Left lobe of liver (tissue), 2 donors: ENCODE measurements at regions not wholly inside any gene's neighbourhood (a gene's known extent, or its start where the extent isn't known, plus 50 kb on each side); places are given as distances from the start of the nearest gene placed in this dataset.

Experiments
- ATAC-seq: fragments of 200-7000 bp; cut with Tn5 transposase; one replicate; pipeline ENCODE4 v1.9.1; 2020; ENCODE audit warnings: mild to moderate bottlenecking, moderate library complexity
- DNase-seq: peaks from one replicate; pipeline ENCODE4 v3.0.0-alpha.2; 2020; ENCODE audit warnings: low spot score
- donor health status: DM: no; HTN: no; CAD: no; lungs with moderate emphysema.
- donor health status: DM: no; HTN: yes; CAD: no.

- DNase-seq = no peak
- no peak for ATAC-seq
Measured at GRCh38 chr6:98669371-98669770, 165.0 kb upstream of the POU3F2 start.

DNA sequence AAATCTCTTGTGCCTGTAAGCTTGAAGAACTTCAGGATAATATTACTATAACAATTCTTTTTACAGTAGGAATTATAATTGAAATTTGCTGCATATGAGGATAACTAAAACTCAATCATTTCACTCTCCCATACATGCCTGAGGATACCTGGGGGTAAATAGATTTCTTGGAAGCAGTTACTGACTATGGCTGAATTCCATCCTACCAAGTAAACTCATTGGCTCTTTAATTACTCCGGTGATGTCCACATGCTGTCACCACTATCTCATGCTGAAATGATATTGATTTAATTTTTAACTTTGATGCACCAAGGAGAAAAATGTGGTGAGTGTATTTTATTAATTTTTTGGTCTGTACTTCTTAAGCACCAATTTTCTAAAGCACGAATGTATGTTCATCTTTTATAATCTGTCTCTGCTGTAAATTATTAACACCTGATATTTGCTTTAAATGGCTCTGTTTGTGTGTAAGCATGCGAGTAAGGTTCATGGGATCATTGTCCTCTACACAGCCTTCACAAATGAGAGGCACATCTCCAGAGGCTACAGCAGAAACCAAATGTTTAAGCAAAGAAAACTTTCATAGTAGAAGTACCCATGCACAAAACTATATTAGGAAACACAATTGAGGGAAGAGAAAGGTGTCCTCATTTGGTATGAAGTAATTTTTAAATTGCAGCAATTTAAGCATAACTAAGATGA lies 164.2 kb upstream of the POU3F2 start:
- peak; percentile 63 for ATAC-seq

DNA sequence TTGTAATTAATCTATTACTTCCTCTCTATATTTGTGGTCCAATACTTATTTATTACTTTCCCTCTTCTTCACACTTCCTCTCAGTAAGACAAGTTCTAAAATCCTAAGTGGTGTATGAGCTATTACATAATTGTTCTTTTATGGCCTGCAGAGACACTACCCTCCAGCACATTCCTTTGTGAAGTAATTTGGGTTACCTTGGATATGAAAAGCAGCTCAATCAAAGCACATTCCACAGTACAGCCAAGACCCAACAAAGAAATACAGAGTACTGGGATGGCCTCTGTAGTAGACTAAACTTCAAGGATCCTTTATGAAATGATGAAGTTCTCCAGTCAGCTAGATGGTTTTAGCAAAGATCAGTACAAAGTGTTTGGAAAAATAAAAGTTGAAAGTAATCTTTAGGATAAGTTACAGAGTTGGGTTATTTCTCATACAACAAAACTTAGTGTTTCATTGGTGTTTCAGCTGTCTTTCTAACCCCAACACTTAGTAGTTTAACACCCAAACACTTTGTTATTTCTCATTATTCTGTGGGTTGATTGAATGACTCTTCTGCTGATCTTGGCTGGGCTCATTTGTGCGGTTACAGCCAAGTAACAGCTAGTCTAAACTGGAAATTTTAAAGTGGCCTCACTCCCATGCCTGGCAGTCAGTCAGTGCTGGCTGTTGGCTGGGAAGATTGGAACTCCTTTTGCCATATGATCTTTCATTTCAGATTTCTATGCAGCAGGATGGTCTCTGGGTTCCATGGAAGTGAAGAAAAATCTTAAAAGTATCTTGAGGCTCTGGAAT lies 161.5 kb upstream of the POU3F2 start:
- ATAC-seq (no peak), DNase-seq (no peak)

More for the DNA sequence above, 164.2 kb upstream of the POU3F2 start:
- no peak for DNase-seq

DNA sequence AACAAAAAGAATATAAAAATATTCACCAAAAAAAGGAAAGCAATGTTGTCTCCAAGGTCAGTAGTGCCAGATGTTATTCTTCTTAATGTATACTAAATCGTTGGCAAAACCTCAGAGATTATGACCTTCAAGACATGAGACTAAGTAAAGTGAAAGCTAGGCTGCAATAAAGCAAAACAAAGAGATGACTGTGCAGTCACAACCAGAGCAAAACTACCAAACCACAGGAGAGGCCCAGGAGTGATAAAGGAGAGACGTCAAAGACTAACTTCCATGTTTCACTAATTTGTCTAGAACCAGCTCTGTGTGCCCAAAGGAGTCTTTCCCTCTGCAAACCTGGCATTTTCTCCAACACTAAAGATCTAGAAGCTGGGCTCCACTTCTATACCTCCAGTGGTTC lies 155.9 kb upstream of the POU3F2 start:
- DNase-seq (no peak), ATAC-seq (no peak)

- ATAC-seq = no peak
Measured at GRCh38 chr6:98686008-98686601, 148.3 kb upstream of the POU3F2 start.

GRCh38 chr6:98687752-98688151 lies 146.6 kb upstream of the POU3F2 start:
- no peak for ATAC-seq
- no peak for DNase-seq

More at GRCh38 chr6:98686008-98686601, 148.3 kb upstream of the POU3F2 start:
- DNase-seq = no peak

GRCh38 chr6:98695091-98695801 lies 139.1 kb upstream of the POU3F2 start:
- DNase-seq (no peak), ATAC-seq (no peak)

- ATAC-seq (no peak), DNase-seq (no peak)
Measured at GRCh38 chr6:98711380-98711779, 123.0 kb upstream of the POU3F2 start.

GRCh38 chr6:98716341-98716740 lies 118.0 kb upstream of the POU3F2 start:
- DNase-seq (no peak), ATAC-seq (no peak)

DNA sequence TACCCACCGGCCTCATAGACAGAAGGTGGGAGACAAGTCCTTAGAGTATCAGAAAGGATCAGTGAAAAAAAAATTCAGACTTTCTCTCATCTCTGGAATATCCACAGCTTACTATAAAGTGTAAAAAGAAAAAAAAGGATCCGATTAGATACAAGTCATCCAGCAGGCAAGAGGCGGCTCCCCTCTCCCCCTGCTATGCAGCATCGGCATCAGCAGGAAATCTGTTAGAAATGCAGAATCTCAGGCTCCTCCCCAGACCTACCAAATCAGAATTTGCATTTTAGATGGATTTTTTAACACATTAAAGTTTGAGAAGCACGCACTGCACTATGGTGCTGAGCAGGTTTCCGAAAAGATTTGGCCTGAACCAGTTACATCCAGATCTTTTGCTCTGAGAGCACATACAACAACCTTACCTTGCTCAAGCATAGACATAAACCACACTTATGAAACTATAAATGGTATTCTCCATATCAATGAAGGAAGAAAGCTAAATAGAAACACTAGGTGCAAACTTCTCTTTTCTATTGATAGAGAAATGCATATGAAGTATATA lies 117.0 kb upstream of the POU3F2 start:
- DNase-seq (no peak), ATAC-seq (no peak)

DNA sequence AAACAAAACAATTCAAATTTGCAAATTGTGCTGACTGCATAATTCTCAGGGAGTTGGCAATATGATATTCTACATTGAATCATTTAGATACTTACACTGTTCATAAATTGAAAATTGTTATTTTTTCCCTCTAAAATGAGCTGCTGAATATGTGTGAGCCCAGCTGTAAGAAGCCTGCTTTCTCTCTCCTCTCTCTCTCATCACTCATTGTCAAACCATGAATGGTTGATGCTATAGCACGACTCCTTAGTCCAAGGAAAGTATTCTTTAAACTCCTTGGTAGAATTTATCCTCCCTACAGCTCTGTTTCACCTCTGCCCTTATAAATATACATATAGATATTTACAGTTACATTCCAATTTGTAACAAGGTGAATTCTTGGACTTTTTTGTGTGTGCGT lies 116.4 kb upstream of the POU3F2 start:
- DNase-seq = no peak
- ATAC-seq = no peak

DNA sequence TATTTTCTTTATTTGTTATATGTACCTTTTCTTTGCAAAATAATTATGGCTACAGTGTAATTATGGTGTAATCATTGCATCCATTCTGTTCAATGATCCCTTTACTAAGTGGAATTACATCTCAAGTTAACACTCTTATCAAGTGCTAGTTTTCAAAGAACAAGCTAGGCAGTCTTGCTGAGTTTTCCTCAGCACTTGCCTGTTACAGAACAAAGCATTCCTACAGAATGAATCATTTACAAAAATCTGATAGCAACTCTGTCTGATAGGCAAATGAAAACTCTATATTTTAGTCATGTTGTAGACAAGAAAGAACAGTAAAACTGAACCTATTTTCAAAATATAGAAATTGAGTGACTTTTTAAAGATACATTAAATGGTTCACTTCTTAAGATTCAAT lies 109.8 kb upstream of the POU3F2 start:
- DNase-seq (no peak), ATAC-seq (no peak)

DNA sequence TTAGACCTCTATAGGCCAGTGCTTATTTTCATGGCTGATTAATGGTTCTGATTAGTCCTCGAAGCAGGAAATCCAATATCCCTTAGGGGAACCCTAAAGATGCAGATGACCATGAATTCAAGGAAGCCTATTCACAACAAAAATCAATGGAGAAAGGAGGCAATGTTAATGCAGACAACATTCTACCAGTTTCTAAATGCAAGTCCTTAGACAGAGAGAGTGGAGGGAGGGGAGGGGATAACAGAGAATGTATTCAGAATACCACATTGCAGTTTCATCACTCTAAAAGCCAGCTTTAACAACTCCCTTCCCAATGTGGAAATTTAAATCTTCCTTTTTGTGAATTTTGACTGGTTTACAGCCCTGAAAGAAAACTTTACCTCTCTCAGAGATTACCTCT lies 87.1 kb upstream of the POU3F2 start:
- DNase-seq = no peak
- no peak for ATAC-seq

- no peak for ATAC-seq
- DNase-seq = no peak
Measured at GRCh38 chr6:98747960-98748359, 86.4 kb upstream of the POU3F2 start.

- DNase-seq (no peak), ATAC-seq (no peak)
Measured at GRCh38 chr6:98759459-98759858, 74.9 kb upstream of the POU3F2 start.

DNA sequence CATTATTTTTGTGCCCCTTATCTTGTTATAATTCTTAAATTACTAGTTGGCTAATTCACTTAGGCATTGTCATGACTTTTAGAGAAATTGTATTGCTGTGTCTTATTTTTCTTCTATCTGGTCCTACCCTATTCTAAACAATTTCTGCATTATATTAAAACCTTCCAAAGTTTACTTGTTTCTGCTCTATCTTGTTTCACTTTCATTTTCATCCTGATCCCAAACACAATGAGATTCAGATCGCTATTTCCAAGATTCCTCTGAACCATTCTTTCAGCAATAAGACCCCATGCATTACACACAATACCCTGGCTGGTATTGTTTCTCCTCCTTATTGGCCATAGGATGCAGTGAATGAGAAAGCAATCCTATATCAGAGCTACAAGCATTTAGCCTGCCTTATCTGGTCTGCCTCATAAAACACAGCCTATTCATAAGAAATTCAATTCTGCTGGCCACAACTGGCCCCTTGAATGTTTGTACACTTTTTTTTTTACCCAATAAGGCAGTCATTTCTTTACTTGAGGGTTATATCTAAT lies 69.9 kb upstream of the POU3F2 start:
- peak; percentile 66 for ATAC-seq
- DNase-seq = no peak

- no peak for DNase-seq
- no peak for ATAC-seq
Measured at GRCh38 chr6:98769546-98769945, 64.8 kb upstream of the POU3F2 start.

DNA sequence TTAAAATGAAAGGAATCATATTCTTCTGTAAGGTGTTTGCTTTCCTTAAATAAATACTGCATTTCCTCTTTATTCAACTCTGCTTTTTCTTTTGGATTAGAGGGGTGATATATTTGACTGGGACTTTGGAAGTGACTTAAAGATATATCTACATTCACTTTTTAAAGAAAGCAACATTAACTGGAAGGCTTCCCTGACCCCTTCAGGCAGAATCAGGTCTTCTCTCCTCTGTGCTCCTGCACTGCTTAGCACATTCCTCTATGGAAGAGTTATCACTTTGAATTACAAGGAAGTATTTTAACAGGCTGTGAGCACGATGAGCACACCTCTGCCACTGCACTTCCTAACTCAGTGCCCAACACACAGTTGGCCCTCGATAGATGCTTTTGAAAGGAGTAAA lies 59.2 kb upstream of the POU3F2 start:
- DNase-seq (no peak), ATAC-seq (no peak)

GRCh38 chr6:98777762-98778161 lies 56.6 kb upstream of the POU3F2 start:
- ATAC-seq (no peak), DNase-seq (no peak)

DNA sequence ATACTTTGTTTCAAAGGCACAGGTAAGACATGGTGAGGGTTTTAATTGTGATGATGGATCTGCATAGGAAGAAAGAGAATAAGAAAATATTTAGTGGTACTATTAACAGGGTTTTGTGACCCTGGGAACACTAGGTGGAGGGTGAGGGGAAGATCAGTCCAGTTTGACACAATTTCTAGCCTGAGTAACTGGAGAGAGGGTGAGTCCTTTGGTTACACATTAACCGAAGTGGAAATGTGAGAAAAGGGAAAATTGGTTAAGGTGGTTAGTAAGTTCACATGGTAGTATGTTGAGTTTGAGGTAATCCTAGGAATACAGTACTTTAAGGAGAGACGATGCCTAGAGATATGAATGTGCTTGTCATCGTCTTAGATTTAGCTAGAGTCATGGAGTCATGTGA lies 54.8 kb upstream of the POU3F2 start:
- DNase-seq (no peak), ATAC-seq (peak; percentile 62)

DNA sequence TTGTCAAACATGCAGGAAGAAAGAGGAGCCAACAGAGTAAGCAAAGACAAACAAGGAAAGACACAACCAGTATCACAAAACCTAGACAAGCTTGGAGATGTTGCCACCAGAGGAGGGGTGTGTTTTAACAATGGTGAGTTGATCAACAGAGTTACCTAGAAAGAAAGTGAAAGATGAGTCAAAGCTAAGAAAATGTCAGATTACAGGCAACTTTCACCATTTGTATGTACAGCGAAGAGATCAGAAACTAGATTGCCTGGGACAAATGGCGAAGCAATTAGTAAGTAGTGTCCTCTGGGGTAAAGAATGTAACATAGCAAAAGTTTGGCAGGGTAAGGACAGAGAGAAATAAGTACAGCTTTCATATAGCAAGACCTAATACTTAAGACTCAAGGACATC lies 51.6 kb upstream of the POU3F2 start:
- DNase-seq (no peak), ATAC-seq (no peak)
